ENCODE measurements at regions not wholly inside any gene's neighbourhood (a gene's known extent, or its start where the extent isn't known, plus 50 kb on each side); places are given as distances from the start of the nearest gene placed in this dataset.

- TF ChIP-seq CTCF (conservative IDR thresholded peaks at IDR 0.05) (no peak), ZFX (IDR thresholded peaks at IDR 0.05) (no peak)
Observed at GRCh38 chr1:64323054-64323453, 119.6 kb downstream of the UBE2U start.
